Hepatocyte (in vitro differentiated cells): ENCODE measurements at regions not wholly inside any gene's neighbourhood (a gene's known extent, or its start where the extent isn't known, plus 50 kb on each side); places are given as distances from the start of the nearest gene placed in this dataset.

Experiments
- DNase-seq: peaks from one replicate; pipeline ENCODE4 v3.0.0-alpha.2; 2016; ENCODE audit warnings: low spot score
- H2AFZ ChIP-seq: fragments of 200-600 bp; sonication (generic); 2 replicates; pipeline ENCODE4 v1.6.0; 2016; ENCODE audit warnings: antibody characterized with exemption, mild to moderate bottlenecking
- H3K27ac ChIP-seq: fragments of 200-600 bp; sonication (generic); 2 replicates; pipeline ENCODE4 v1.5.1; 2016; ENCODE audit warnings: mild to moderate bottlenecking
- H3K27me3 ChIP-seq: fragments of 200-600 bp; sonication (generic); 2 replicates; pipeline ENCODE4 v1.6.1; 2016
- H3K36me3 ChIP-seq: fragments of 200-600 bp; sonication (generic); replicated peaks from 2 replicates; pipeline ENCODE4 v1.5.1; 2016; ENCODE audit warnings: low read depth; ENCODE audit not compliant: insufficient read depth
- H3K4me1 ChIP-seq: fragments of 200-600 bp; sonication (generic); 2 replicates; pipeline ENCODE4 v1.5.1; 2016; ENCODE audit warnings: mild to moderate bottlenecking, moderate library complexity; ENCODE audit not compliant: insufficient read depth
- H3K4me2 ChIP-seq: fragments of 200-600 bp; sonication (generic); 2 replicates; pipeline ENCODE4 v1.6.0; 2016
- H3K4me3 ChIP-seq: fragments of 200-600 bp; sonication (generic); 2 replicates; pipeline ENCODE4 v1.5.1; 2016; ENCODE audit warnings: mild to moderate bottlenecking
- H3K79me2 ChIP-seq: fragments of 200-600 bp; sonication (generic); 2 replicates; pipeline ENCODE4 v1.6.0; 2017; ENCODE audit warnings: mild to moderate bottlenecking
- H3K9me2 ChIP-seq: fragments of 200-600 bp; sonication (generic); replicated peaks from 2 replicates; pipeline ENCODE4 v1.6.0; 2017; ENCODE audit warnings: mild to moderate bottlenecking; ENCODE audit not compliant: insufficient read depth
- H3K9me3 ChIP-seq: fragments of 200-600 bp; sonication (generic); 2 replicates; pipeline ENCODE4 v1.5.1; 2016; ENCODE audit warnings: low read depth, mild to moderate bottlenecking
- H4K20me1 ChIP-seq: fragments of 200-600 bp; sonication (generic); 2 replicates; pipeline ENCODE4 v1.6.0; 2016; ENCODE audit warnings: mild to moderate bottlenecking; ENCODE audit not compliant: insufficient read depth, poor library complexity, severe bottlenecking
- CTCF ChIP-seq: fragments of 200-600 bp; sonication (generic); IDR thresholded peaks from 2 replicates; pipeline ENCODE4 v1.5.1; 2016; ENCODE audit warnings: antibody characterized with exemption, mild to moderate bottlenecking; ENCODE audit not compliant: poor library complexity
- EZH2 ChIP-seq: fragments of 200-600 bp; sonication (generic); IDR thresholded peaks from 2 replicates; pipeline ENCODE4 v1.6.1; 2016; ENCODE audit warnings: antibody characterized with exemption, mild to moderate bottlenecking, borderline replicate concordance
- EZH2phosphoT487 ChIP-seq: fragments of 200-600 bp; sonication (generic); IDR thresholded peaks from one replicate; pipeline ENCODE4 v1.6.1; 2018; ENCODE audit warnings: antibody characterized with exemption, mild to moderate bottlenecking, low read depth, moderate library complexity; ENCODE audit not compliant: unreplicated experiment, severe bottlenecking
- WGBS: methylation state at CpG from one replicate; pipeline ENCODE4 v1.1.6; 2016; ENCODE audit warnings: low lambda C conversion rate; ENCODE audit errors: missing lambda C conversion rate; 5-methylcytosine and 5-hydroxymethylcytosine counted together

- WGBS = 95% methylated on average over 1 of the region's 1 CpG
- H2AFZ ChIP-seq = no peak overlapping the region
- no peaks in the 10 kb centered on the region for H3K36me3 ChIP-seq
- no peaks in the 10 kb centered on the region for H3K27me3 ChIP-seq
- no peak overlapping the region for H3K4me2 ChIP-seq
- no peak overlapping the region for H3K27ac ChIP-seq
- no peak for DNase-seq
- no peaks in the 10 kb centered on the region for H3K9me2 ChIP-seq
- no peak overlapping the region for H3K4me3 ChIP-seq
- TF ChIP-seq CTCF (no peak), EZH2 (no peak), EZH2phosphoT487 (no peak)
- no peaks in the 10 kb centered on the region for H3K9me3 ChIP-seq
- no peaks in the 10 kb centered on the region for H3K4me1 ChIP-seq
- no peaks in the 10 kb centered on the region for H3K79me2 ChIP-seq
- no peaks in the 10 kb centered on the region for H4K20me1 ChIP-seq
Observed at GRCh38 chr6:9085709-9086070, 650.3 kb upstream of the SLC35B3 start.

GRCh38 chr6:9085054-9085708, 649.8 kb upstream of the SLC35B3 start:
- Histone ChIP-seq H3K36me3 (no peaks in the 10 kb centered on the region), H3K4me2 (no peak overlapping the region), H3K79me2 (no peaks in the 10 kb centered on the region), H3K9me2 (no peaks in the 10 kb centered on the region), H4K20me1 (no peaks in the 10 kb centered on the region), H3K4me1 (no peaks in the 10 kb centered on the region), H3K27ac (no peak overlapping the region), H3K4me3 (no peak overlapping the region), H3K27me3 (no peaks in the 10 kb centered on the region), H3K9me3 (no peaks in the 10 kb centered on the region), H2AFZ (no peak overlapping the region)
- no peak for DNase-seq
- 84% methylated on average over 3 of the region's 3 CpGs for WGBS
- no peak for TF ChIP-seq CTCF
- no peak for TF ChIP-seq EZH2
- TF ChIP-seq EZH2phosphoT487 = no peak

GRCh38 chr6:9083108-9083507, 647.8 kb upstream of the SLC35B3 start:
- H3K79me2 ChIP-seq = no peaks in the 10 kb centered on the region
- no peak overlapping the region for H3K4me3 ChIP-seq
- H3K27ac ChIP-seq = no peak overlapping the region
- no peak overlapping the region for H3K4me2 ChIP-seq
- no peaks in the 10 kb centered on the region for H4K20me1 ChIP-seq
- no peak overlapping the region for H2AFZ ChIP-seq
- DNase-seq = no peak
- no peaks in the 10 kb centered on the region for H3K9me2 ChIP-seq
- TF ChIP-seq EZH2phosphoT487 (no peak), EZH2 (no peak), CTCF (no peak)
- 83% methylated on average over 2 of the region's 2 CpGs for WGBS
- no peaks in the 10 kb centered on the region for H3K4me1 ChIP-seq
- no peaks in the 10 kb centered on the region for H3K9me3 ChIP-seq
- H3K27me3 ChIP-seq = no peaks in the 10 kb centered on the region
- no peaks in the 10 kb centered on the region for H3K36me3 ChIP-seq

GRCh38 chr6:9066726-9067125, 631.4 kb upstream of the SLC35B3 start:
- H2AFZ ChIP-seq = no peak overlapping the region
- TF ChIP-seq EZH2 (no peak), CTCF (no peak)

More at GRCh38 chr6:9066726-9067125, 631.4 kb upstream of the SLC35B3 start:
- Histone ChIP-seq H3K4me1 (no peaks in the 10 kb centered on the region), H3K36me3 (no peaks in the 10 kb centered on the region), H3K79me2 (no peaks in the 10 kb centered on the region), H3K9me2 (no peaks in the 10 kb centered on the region), H3K9me3 (no peaks in the 10 kb centered on the region), H3K4me2 (no peak overlapping the region), H3K4me3 (no peak overlapping the region), H4K20me1 (no peaks in the 10 kb centered on the region), H3K27me3 (no peaks in the 10 kb centered on the region), H3K27ac (no peak overlapping the region)
- DNase-seq = no peak
- WGBS = 80% methylated on average over 3 of the region's 3 CpGs
